ENCODE measurements at regions not wholly inside any gene's neighbourhood (a gene's known extent, or its start where the extent isn't known, plus 50 kb on each side); places are given as distances from the start of the nearest gene placed in this dataset.

DNA sequence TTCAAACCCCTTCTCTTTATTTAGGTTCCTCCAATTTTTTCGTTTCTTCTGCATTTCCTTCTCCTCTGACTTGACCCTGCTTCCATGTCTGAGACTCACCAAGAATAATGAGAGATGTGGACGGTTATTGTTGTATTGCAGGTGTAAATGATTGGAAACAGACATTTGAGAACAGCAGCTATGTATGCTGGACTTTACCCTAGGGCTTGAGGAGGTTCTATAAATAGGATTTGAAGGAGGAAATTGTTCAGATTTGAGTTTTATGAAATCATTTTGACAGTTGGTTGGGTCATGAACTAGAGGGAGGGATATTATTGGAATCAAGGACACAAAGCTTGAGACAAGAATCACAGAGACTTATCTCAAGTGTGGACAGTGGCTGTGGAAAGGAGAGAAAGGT lies 614.6 kb upstream of the CPEB2 start:
- H3K9me3 Mint-ChIP-seq: peaks cover 0 to 5% (median 0%) of the 10 kb centered on the region in 7 donors
- H3K4me1 Mint-ChIP-seq: no peaks in the 10 kb centered on the region
- Histone ChIP-seq H3K9me3 (ENCODE audit: control insufficient read depth in 2 of 2, low read length in 2 of 2) (no peaks in the 10 kb centered on the region), H3K36me3 (ENCODE audit: control insufficient read depth, insufficient read depth, low read length) (no peaks in the 10 kb centered on the region), H3K4me1 (ENCODE audit: control insufficient read depth, insufficient read depth, low read length, poor library complexity, severe bottlenecking) (no peaks in the 10 kb centered on the region), H3K27ac (ENCODE audit: insufficient read depth, low read length, poor library complexity, severe bottlenecking) (no peak overlapping the region), H3K27me3 (ENCODE audit: control insufficient read depth, insufficient read depth, low read length) (no peaks in the 10 kb centered on the region), H3K4me3 (ENCODE audit: low read depth, low read length) (no peak overlapping the region)
- peaks cover 4% of the 10 kb centered on the region for H3K27me3 Mint-ChIP-seq
- DNase-seq: no peak
- no peaks in the 10 kb centered on the region for H3K36me3 Mint-ChIP-seq
- no peak overlapping the region for H3K27ac Mint-ChIP-seq
- ATAC-seq (ENCODE audit: low read depth in 2 of 2): no peak
- no peak overlapping the region for H3K4me3 Mint-ChIP-seq

DNA sequence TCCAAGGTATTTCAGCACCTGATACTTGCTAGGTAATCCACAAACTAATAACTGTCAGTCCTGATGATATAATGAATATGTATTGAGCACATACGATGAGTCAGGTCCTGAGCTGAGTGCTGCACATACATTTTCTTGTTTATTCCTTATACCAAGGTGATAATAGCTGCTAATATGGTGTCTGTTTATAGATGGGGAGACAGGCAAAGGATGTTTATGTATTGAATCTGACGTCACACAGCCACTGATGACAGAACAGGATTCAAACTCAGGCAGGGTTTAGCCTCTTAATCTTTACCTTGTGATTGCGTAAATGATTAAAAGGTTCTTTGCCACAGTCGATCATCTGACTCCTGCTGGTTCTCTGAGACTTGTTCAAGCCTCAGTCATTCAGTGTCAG lies 609.9 kb upstream of the CPEB2 start:
- Mint-ChIP-seq H3K27ac (no peak overlapping the region), H3K9me3 (peaks cover 0 to 5% (median 3%) of the 10 kb centered on the region in 7 donors), H3K4me1 (no peaks in the 10 kb centered on the region), H3K27me3 (no peaks in the 10 kb centered on the region), H3K36me3 (no peaks in the 10 kb centered on the region), H3K4me3 (no peak overlapping the region)
- ATAC-seq (ENCODE audit: low read depth in 2 of 2): no peak
- H3K27me3 ChIP-seq (ENCODE audit: control insufficient read depth, insufficient read depth, low read length): no peaks in the 10 kb centered on the region
- no peaks in the 10 kb centered on the region for H3K9me3 ChIP-seq (ENCODE audit: control insufficient read depth in 2 of 2, low read length in 2 of 2)
- no peaks in the 10 kb centered on the region for H3K4me1 ChIP-seq (ENCODE audit: control insufficient read depth, insufficient read depth, low read length, poor library complexity, severe bottlenecking)
- no peak overlapping the region for H3K27ac ChIP-seq (ENCODE audit: insufficient read depth, low read length, poor library complexity, severe bottlenecking)
- H3K36me3 ChIP-seq (ENCODE audit: control insufficient read depth, insufficient read depth, low read length): no peaks in the 10 kb centered on the region
- no peak for DNase-seq
- no peak overlapping the region for H3K4me3 ChIP-seq (ENCODE audit: low read depth, low read length)

DNA sequence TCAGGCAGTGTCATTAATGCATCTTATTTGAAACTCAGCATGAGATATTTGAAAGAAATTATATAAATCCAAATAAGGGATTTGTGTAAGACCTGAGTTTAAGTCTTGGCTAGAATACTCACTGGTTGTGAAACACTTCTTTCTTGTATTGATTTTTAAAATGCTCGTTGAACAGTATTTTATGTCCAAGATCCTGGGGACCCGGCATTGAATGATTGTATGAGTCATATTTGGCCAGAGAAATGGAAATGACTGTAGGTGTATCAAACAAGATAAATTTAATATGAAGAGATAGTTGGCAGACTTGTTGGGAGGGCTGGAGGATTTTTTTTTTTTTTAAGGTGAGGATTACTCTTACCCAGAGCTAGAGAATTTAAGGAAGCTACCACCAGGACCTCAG lies 606.1 kb upstream of the CPEB2 start:
- no peaks in the 10 kb centered on the region for H3K36me3 Mint-ChIP-seq
- no peaks in the 10 kb centered on the region for H3K4me1 Mint-ChIP-seq
- no peak for DNase-seq

DNA sequence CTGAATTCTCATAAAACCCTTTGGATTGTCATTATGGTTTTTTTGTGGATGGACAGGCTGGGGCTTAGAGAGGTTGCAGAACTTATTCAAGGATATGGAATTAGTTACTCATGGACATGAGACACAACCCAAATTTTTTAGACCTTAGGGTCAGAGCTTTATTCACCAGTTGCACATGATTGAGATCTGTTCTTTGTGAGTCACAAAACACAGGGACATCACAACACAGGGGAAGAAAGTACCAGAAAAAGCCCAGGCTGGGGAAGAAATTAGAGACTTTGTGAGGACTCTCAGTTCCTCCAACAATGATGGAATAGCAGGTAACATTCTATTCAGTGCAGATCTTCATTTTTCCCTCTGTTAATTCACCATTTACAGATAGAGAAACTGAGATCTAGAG lies 602.4 kb upstream of the CPEB2 start:
- no peaks in the 10 kb centered on the region for H3K27me3 ChIP-seq (ENCODE audit: control insufficient read depth, insufficient read depth, low read length)
- DNase-seq (no peak), ATAC-seq (ENCODE audit: low read depth in 2 of 2) (no peak)
- H3K4me1 ChIP-seq (ENCODE audit: control insufficient read depth, insufficient read depth, low read length, poor library complexity, severe bottlenecking): no peaks in the 10 kb centered on the region
- H3K36me3 ChIP-seq (ENCODE audit: control insufficient read depth, insufficient read depth, low read length): no peaks in the 10 kb centered on the region
- Mint-ChIP-seq H3K36me3 (no peaks in the 10 kb centered on the region), H3K9me3 (peaks cover 0 to 21% (median 3%) of the 10 kb centered on the region in 7 donors), H3K27ac (no peak overlapping the region), H3K4me3 (no peak overlapping the region), H3K27me3 (no peaks in the 10 kb centered on the region), H3K4me1 (no peaks in the 10 kb centered on the region)
- no peaks in the 10 kb centered on the region for H3K9me3 ChIP-seq (ENCODE audit: control insufficient read depth in 2 of 2, low read length in 2 of 2)
- no peak overlapping the region for H3K4me3 ChIP-seq (ENCODE audit: low read depth, low read length)
- no peak overlapping the region for H3K27ac ChIP-seq (ENCODE audit: insufficient read depth, low read length, poor library complexity, severe bottlenecking)

More for the DNA sequence above, 606.1 kb upstream of the CPEB2 start:
- Mint-ChIP-seq H3K9me3 (peaks cover 0 to 14% (median 4%) of the 10 kb centered on the region in 7 donors), H3K4me3 (no peak overlapping the region), H3K27ac (no peak overlapping the region), H3K27me3 (no peaks in the 10 kb centered on the region)
- Histone ChIP-seq H3K27ac (ENCODE audit: insufficient read depth, low read length, poor library complexity, severe bottlenecking) (no peak overlapping the region), H3K4me1 (ENCODE audit: control insufficient read depth, insufficient read depth, low read length, poor library complexity, severe bottlenecking) (no peaks in the 10 kb centered on the region), H3K36me3 (ENCODE audit: control insufficient read depth, insufficient read depth, low read length) (no peaks in the 10 kb centered on the region), H3K27me3 (ENCODE audit: control insufficient read depth, insufficient read depth, low read length) (no peaks in the 10 kb centered on the region), H3K4me3 (ENCODE audit: low read depth, low read length) (no peak overlapping the region), H3K9me3 (ENCODE audit: control insufficient read depth in 2 of 2, low read length in 2 of 2) (no peaks in the 10 kb centered on the region)
- ATAC-seq (ENCODE audit: low read depth in 2 of 2): no peak

DNA sequence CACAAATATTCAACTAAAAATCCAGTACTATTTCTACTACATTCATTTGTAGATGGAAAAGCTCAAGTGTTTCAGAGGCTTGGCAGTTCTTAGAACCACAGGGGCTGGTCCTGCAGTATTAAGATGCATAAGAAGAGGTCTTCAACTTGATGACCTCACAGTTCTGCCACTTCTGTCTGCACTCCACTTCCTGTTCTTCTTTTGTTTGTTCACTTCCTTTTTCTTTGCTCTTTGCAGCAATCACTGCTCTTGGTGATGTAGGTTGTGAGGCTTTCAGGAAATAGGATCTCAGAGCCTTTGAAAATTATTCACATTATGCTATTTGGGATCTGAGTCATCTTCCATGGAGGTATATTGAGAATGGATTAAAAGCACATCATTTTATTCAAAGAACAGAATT lies 602.0 kb upstream of the CPEB2 start:
- Mint-ChIP-seq H3K36me3 (no peaks in the 10 kb centered on the region), H3K9me3 (peaks cover 0 to 21% (median 3%) of the 10 kb centered on the region in 7 donors), H3K4me1 (no peaks in the 10 kb centered on the region), H3K27ac (no peak overlapping the region), H3K27me3 (no peaks in the 10 kb centered on the region), H3K4me3 (no peak overlapping the region)
- no peaks in the 10 kb centered on the region for H3K4me1 ChIP-seq (ENCODE audit: control insufficient read depth, insufficient read depth, low read length, poor library complexity, severe bottlenecking)
- DNase-seq: no peak
- no peaks in the 10 kb centered on the region for H3K9me3 ChIP-seq (ENCODE audit: control insufficient read depth in 2 of 2, low read length in 2 of 2)
- H3K36me3 ChIP-seq (ENCODE audit: control insufficient read depth, insufficient read depth, low read length): no peaks in the 10 kb centered on the region
- ATAC-seq (ENCODE audit: low read depth in 2 of 2): no peak
- H3K27ac ChIP-seq (ENCODE audit: insufficient read depth, low read length, poor library complexity, severe bottlenecking): no peak overlapping the region
- no peak overlapping the region for H3K4me3 ChIP-seq (ENCODE audit: low read depth, low read length)
- H3K27me3 ChIP-seq (ENCODE audit: control insufficient read depth, insufficient read depth, low read length): no peaks in the 10 kb centered on the region

DNA sequence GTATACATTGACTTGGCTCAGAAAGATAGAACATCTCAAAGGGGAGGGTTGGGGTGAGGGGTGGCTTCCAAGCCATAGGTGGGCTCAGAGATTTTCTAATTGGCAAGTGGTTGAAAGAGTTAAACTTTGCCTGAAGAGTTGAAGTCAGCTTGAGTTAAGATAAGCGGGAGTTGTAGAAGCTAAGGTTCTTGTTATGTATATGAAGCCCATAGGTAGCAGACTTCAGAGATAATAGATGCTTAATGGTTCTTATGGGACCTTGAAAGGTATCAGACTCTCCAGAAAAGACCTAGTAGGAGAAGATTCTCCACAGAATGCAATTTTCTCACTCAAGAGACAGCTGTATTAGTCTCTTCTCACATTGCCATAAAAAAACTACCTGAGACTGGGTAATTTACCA lies 599.1 kb upstream of the CPEB2 start:
- H3K4me1 Mint-ChIP-seq: no peaks in the 10 kb centered on the region

DNA sequence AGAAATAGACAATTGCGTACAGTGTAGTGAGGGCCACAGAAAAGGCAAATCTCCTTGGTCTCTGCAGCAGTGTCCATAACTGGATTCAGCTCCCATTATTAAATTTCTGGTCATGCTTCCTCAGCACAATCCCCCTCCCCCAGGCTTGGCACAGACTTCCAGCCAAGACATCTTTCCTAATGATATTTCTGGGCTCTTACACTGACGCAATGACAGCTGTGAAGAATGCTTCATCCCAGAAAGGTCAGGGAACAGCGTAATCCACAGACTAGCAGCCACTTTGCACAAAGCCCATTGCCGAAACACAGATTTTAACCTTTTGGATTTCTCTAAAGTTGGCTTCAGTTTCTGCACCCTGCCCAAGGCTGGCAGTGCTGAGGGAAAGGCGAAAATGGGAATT lies 597.6 kb upstream of the CPEB2 start:
- H3K27ac Mint-ChIP-seq: no peak overlapping the region
- no peak for ATAC-seq (ENCODE audit: low read depth in 2 of 2)

More for the DNA sequence above, 599.1 kb upstream of the CPEB2 start:
- peaks cover 0 to 17% (median 3%) of the 10 kb centered on the region in 7 donors for H3K9me3 Mint-ChIP-seq
- no peak overlapping the region for H3K27ac Mint-ChIP-seq
- Histone ChIP-seq H3K27me3 (ENCODE audit: control insufficient read depth, insufficient read depth, low read length) (no peaks in the 10 kb centered on the region), H3K9me3 (ENCODE audit: control insufficient read depth in 2 of 2, low read length in 2 of 2) (no peaks in the 10 kb centered on the region), H3K36me3 (ENCODE audit: control insufficient read depth, insufficient read depth, low read length) (no peaks in the 10 kb centered on the region), H3K4me1 (ENCODE audit: control insufficient read depth, insufficient read depth, low read length, poor library complexity, severe bottlenecking) (no peaks in the 10 kb centered on the region), H3K27ac (ENCODE audit: insufficient read depth, low read length, poor library complexity, severe bottlenecking) (no peak overlapping the region), H3K4me3 (ENCODE audit: low read depth, low read length) (no peak overlapping the region)
- H3K27me3 Mint-ChIP-seq: no peaks in the 10 kb centered on the region
- ATAC-seq (ENCODE audit: low read depth in 2 of 2): no peak
- DNase-seq: no peak
- H3K36me3 Mint-ChIP-seq: no peaks in the 10 kb centered on the region
- H3K4me3 Mint-ChIP-seq: no peak overlapping the region

DNA sequence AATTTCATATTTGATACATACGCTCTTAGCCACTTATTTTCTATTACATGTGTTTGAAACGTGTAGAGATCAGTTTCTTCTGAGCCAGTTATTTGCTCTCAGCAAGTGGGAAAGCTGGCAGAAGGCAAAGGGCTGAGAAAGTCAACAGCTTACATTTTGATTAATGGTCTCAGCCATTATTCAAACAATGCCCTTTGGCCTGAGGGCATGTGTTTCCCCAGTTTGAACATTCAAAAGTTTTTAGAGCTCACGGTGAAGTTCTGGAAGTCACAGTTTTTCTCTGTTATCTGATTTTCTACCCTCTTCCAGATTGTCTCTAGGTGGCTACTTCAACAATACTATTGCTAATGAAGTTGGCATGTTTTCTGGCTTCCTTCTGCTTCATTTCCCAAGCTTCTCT lies 591.8 kb upstream of the CPEB2 start:
- no peaks in the 10 kb centered on the region for H3K4me1 ChIP-seq (ENCODE audit: control insufficient read depth, insufficient read depth, low read length, poor library complexity, severe bottlenecking)
- H3K4me1 Mint-ChIP-seq: no peaks in the 10 kb centered on the region
- no peak for ATAC-seq (ENCODE audit: low read depth in 2 of 2)
- H3K9me3 Mint-ChIP-seq: peaks cover 0 to 5% (median 3%) of the 10 kb centered on the region in 7 donors
- H3K27ac ChIP-seq (ENCODE audit: insufficient read depth, low read length, poor library complexity, severe bottlenecking): no peak overlapping the region
- no peak overlapping the region for H3K4me3 Mint-ChIP-seq
- H3K27me3 Mint-ChIP-seq: no peaks in the 10 kb centered on the region
- no peaks in the 10 kb centered on the region for H3K9me3 ChIP-seq (ENCODE audit: control insufficient read depth in 2 of 2, low read length in 2 of 2)
- DNase-seq: no peak
- no peak overlapping the region for H3K4me3 ChIP-seq (ENCODE audit: low read depth, low read length)
- no peaks in the 10 kb centered on the region for H3K27me3 ChIP-seq (ENCODE audit: control insufficient read depth, insufficient read depth, low read length)
- no peak overlapping the region for H3K27ac Mint-ChIP-seq
- no peaks in the 10 kb centered on the region for H3K36me3 ChIP-seq (ENCODE audit: control insufficient read depth, insufficient read depth, low read length)
- H3K36me3 Mint-ChIP-seq: no peaks in the 10 kb centered on the region

More for the DNA sequence above, 597.6 kb upstream of the CPEB2 start:
- Mint-ChIP-seq H3K4me3 (no peak overlapping the region), H3K27me3 (no peaks in the 10 kb centered on the region), H3K4me1 (no peaks in the 10 kb centered on the region), H3K36me3 (no peaks in the 10 kb centered on the region), H3K9me3 (peaks cover 0 to 9% (median 3%) of the 10 kb centered on the region in 7 donors)
- H3K27ac ChIP-seq (ENCODE audit: insufficient read depth, low read length, poor library complexity, severe bottlenecking): no peak overlapping the region
- H3K9me3 ChIP-seq (ENCODE audit: control insufficient read depth in 2 of 2, low read length in 2 of 2): no peaks in the 10 kb centered on the region
- DNase-seq: no peak
- no peaks in the 10 kb centered on the region for H3K4me1 ChIP-seq (ENCODE audit: control insufficient read depth, insufficient read depth, low read length, poor library complexity, severe bottlenecking)
- H3K27me3 ChIP-seq (ENCODE audit: control insufficient read depth, insufficient read depth, low read length): no peaks in the 10 kb centered on the region
- H3K4me3 ChIP-seq (ENCODE audit: low read depth, low read length): no peak overlapping the region
- no peaks in the 10 kb centered on the region for H3K36me3 ChIP-seq (ENCODE audit: control insufficient read depth, insufficient read depth, low read length)

Data from CD4-positive, CD25-positive, alpha-beta regulatory T cell (primary cell).